ENCODE measurements at regions not wholly inside any gene's neighbourhood (a gene's known extent, or its start where the extent isn't known, plus 50 kb on each side); places are given as distances from the start of the nearest gene placed in this dataset.

DNA sequence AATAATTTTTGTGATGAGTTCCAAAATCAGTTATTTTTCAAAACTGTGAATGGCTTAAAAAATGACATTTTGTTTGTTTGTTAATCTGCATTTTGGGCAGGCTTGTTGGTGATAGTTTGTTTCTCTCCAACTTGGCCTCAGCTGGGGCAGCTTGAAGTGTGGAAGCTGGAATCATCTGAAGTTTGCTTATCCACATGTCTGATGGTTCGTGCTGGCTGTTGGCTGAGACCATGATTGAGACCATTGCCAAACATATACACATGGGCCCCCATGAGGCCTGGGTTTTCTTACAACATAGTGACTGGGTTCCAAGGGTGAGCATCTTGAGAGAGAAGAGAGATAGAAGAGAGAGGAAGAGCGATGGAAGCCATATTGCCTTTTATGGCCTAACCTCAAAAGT lies 201.2 kb downstream of the NDFIP2 start:
- ChIA-PET POLR2A (no interaction called here), CTCF (no interaction called here)
- ATAC-seq (no peak), DNase-seq (no peak)
- H3K4me1 Mint-ChIP-seq (ENCODE audit: low read depth) = no peaks in the 10 kb centered on the region
- H3K27ac Mint-ChIP-seq = no peak overlapping the region
- no peak overlapping the region for H3K4me3 Mint-ChIP-seq
- H3K36me3 Mint-ChIP-seq (ENCODE audit: low read depth) = no peaks in the 10 kb centered on the region
- H3K9me3 Mint-ChIP-seq (ENCODE audit: insufficient read depth) = no peaks in the 10 kb centered on the region
- peaks cover 3% of the 10 kb centered on the region for H3K27me3 Mint-ChIP-seq (ENCODE audit: low read depth)

GRCh38 chr13:79681069-79681468 lies 200.1 kb downstream of the NDFIP2 start:
- Mint-ChIP-seq H3K4me1 (ENCODE audit: low read depth) (no peaks in the 10 kb centered on the region), H3K27me3 (ENCODE audit: low read depth) (peaks cover 3% of the 10 kb centered on the region), H3K4me3 (no peak overlapping the region), H3K27ac (no peak overlapping the region), H3K36me3 (ENCODE audit: low read depth) (no peaks in the 10 kb centered on the region), H3K9me3 (ENCODE audit: insufficient read depth) (no peaks in the 10 kb centered on the region)
- DNase-seq (no peak), ATAC-seq (no peak)
- ChIA-PET CTCF (interaction anchor here (3.2 kb wide), 1 partner anchor 13 kb away, joined by 34 read pairs; no protein-coding TSS in a partner anchor), POLR2A (no interaction called here)

DNA sequence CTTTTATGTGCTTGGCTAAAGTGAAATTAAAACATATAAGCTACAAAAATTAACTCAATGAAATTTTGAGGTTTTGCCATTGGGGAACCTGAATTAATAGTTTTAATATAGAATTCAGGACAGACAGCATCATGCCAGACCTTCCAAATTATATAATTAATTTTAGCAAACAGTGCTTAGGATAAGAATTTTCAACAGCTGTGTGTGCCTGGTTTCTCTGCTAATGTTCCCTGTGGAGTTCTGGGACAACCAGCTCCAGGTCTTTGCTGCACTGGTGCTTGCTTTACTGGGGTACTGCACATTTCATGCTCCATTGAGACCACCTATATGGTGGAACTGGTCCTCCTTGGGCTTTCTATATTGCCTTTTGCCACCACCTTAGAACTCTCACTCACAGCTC lies 199.5 kb downstream of the NDFIP2 start:
- POLR2A ChIA-PET = no interaction called here
- ATAC-seq = no peak
- Mint-ChIP-seq H3K27ac (no peak overlapping the region), H3K27me3 (ENCODE audit: low read depth) (peaks cover 3% of the 10 kb centered on the region), H3K9me3 (ENCODE audit: insufficient read depth) (no peaks in the 10 kb centered on the region), H3K4me3 (no peak overlapping the region), H3K36me3 (ENCODE audit: low read depth) (no peaks in the 10 kb centered on the region), H3K4me1 (ENCODE audit: low read depth) (no peaks in the 10 kb centered on the region)
- DNase-seq = no peak
- CTCF ChIA-PET = interaction anchor here (0.6 to 3.2 kb wide), 4 partner anchors 12 to 682 kb away, joined by 3 to 34 read pairs (median 10); no protein-coding TSS in a partner anchor

DNA sequence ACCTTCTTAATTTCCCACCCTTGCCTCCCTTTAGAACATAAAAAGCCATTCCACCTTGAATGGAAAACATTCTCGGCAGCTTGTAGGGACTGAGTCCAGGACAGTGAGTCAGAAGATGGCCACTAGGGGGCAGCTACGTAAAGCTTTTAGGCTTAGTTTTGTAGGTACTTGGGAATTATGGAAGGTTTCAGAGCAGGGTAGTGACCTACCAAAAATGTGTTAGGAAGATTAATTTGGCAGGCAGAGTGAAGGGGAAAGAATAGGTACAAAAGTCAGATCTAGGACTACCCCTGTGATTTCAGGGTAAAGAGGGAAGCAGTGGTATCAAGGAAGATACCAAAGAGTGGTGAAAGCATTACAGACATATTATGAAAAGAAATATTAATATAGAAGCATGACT lies 198.4 kb downstream of the NDFIP2 start:
- Mint-ChIP-seq H3K4me3 (no peak overlapping the region), H3K9me3 (ENCODE audit: insufficient read depth) (no peaks in the 10 kb centered on the region), H3K36me3 (ENCODE audit: low read depth) (no peaks in the 10 kb centered on the region), H3K27me3 (ENCODE audit: low read depth) (peaks cover 3% of the 10 kb centered on the region), H3K4me1 (ENCODE audit: low read depth) (no peaks in the 10 kb centered on the region), H3K27ac (no peak overlapping the region)
- ChIA-PET CTCF (interaction anchor here (0.6 to 3.2 kb wide), 15 partner anchors 11 to 937 kb away, joined by 3 to 34 read pairs (median 4); no protein-coding TSS in a partner anchor), POLR2A (no interaction called here)
- ATAC-seq (peak; percentile 53), DNase-seq (peak; percentile 63)

- H3K27ac Mint-ChIP-seq = no peak overlapping the region
- DNase-seq (no peak), ATAC-seq (no peak)
- ChIA-PET POLR2A (no interaction called here), CTCF (interaction anchor here (1.0 to 3.2 kb wide), 4 partner anchors 10 to 25 kb away, joined by 3 to 34 read pairs (median 4); no protein-coding TSS in a partner anchor)
- no peak overlapping the region for H3K4me3 Mint-ChIP-seq
- H3K9me3 Mint-ChIP-seq (ENCODE audit: insufficient read depth) = no peaks in the 10 kb centered on the region
- no peaks in the 10 kb centered on the region for H3K36me3 Mint-ChIP-seq (ENCODE audit: low read depth)
- no peaks in the 10 kb centered on the region for H3K4me1 Mint-ChIP-seq (ENCODE audit: low read depth)
- peaks cover 3% of the 10 kb centered on the region for H3K27me3 Mint-ChIP-seq (ENCODE audit: low read depth)
These were observed 197.1 kb downstream of the NDFIP2 start for GRCh38 chr13:79678100-79678499.

DNA sequence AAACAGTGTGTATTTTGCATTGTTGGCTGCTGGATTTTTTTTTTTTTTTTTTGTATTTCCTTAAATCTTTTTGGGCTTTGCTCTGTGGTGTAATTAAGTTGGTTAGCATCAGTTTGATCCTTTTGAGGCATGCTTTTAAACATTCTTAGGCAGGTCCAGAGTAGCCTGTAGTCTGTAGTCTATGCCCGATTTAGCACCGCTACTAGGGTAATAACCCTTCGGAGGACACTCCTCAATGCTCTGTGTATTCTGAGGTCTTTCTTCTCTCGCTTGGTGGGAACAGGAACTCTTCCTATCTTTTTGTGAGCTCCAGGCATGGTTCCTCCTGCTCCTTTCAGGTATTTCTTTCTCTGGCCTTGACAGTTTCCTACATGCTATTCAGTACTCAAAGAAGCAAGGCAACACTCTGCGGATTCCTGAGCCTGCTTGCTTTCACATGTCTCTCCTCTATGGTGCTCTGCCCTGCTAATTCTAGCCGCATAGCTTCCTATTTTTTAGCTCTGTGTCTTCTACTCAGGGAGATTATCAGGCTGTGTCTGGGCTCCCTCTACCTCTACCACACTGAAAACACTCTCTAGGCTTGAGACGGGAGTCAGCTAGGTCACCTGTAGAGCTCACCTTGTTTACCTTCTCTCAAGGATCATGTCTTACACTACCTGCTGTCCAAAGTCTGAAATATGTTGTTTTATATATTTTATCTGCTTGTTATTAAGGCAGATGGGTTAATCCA lies 195.1 kb downstream of the NDFIP2 start:
- no peak overlapping the region for H3K4me3 Mint-ChIP-seq
- ChIA-PET CTCF (no interaction called here), POLR2A (no interaction called here)
- H3K36me3 Mint-ChIP-seq (ENCODE audit: low read depth) = no peaks in the 10 kb centered on the region
- no peak for DNase-seq
- H3K4me1 Mint-ChIP-seq (ENCODE audit: low read depth) = no peaks in the 10 kb centered on the region
- peaks cover 3% of the 10 kb centered on the region for H3K27me3 Mint-ChIP-seq (ENCODE audit: low read depth)
- ATAC-seq = no peak
- H3K9me3 Mint-ChIP-seq (ENCODE audit: insufficient read depth) = no peaks in the 10 kb centered on the region
- H3K27ac Mint-ChIP-seq = no peak overlapping the region

DNA sequence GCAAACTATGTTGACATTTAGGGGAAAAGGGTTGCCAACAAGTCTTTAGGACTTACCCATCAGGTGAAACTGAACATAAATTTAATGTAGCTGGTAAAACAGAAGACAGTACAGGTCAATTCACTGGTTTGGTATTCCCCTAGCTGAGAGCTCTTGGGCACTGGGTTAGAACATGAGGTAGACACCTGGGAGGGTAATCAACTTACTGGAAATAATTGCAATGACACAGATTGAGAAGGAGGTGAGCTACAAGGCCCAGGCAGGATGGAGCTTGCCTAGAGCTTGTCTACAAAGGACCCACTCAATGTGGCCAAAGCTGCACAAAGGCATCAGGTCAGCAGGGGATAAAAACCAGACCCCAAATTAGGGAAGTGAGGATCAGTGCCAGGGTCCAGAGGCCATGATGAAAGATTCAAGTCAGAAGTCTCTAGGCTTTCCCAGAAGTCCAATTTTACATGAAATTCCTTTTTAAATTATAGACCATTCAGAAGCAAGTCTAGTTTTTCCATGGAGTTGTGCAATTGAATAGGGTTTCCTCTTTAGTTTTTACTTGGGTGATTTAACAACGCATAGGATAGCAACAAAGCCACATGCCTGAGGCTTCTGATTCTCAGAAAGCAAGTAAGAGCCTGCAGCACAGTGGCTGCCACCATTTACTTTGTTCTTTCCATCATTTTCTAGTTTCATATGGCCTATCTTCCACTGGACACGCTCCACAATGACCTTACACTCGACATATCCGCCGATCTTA lies 194.0 kb downstream of the NDFIP2 start:
- no peaks in the 10 kb centered on the region for H3K4me1 Mint-ChIP-seq (ENCODE audit: low read depth)
- ChIA-PET POLR2A (interaction anchor here (0.6 kb wide), 1 partner anchor 1975 kb away, joined by 3 read pairs; no protein-coding TSS in a partner anchor), CTCF (interaction anchor here (0.9 kb wide), 1 partner anchor 10 kb away, joined by 3 read pairs; no protein-coding TSS in a partner anchor)
- H3K4me3 Mint-ChIP-seq = no peak overlapping the region
- no peak overlapping the region for H3K27ac Mint-ChIP-seq
- H3K27me3 Mint-ChIP-seq (ENCODE audit: low read depth) = peaks cover 3% of the 10 kb centered on the region
- no peaks in the 10 kb centered on the region for H3K9me3 Mint-ChIP-seq (ENCODE audit: insufficient read depth)
- ATAC-seq = no peak
- no peak for DNase-seq
- no peaks in the 10 kb centered on the region for H3K36me3 Mint-ChIP-seq (ENCODE audit: low read depth)

- H3K4me3 Mint-ChIP-seq = no peak overlapping the region
- ChIA-PET POLR2A (no interaction called here), CTCF (interaction anchor here (0.9 kb wide), 1 partner anchor 11 kb away, joined by 3 read pairs; no protein-coding TSS in a partner anchor)
- H3K27ac Mint-ChIP-seq = no peak overlapping the region
- H3K27me3 Mint-ChIP-seq (ENCODE audit: low read depth) = no peaks in the 10 kb centered on the region
- H3K9me3 Mint-ChIP-seq (ENCODE audit: insufficient read depth) = no peaks in the 10 kb centered on the region
- DNase-seq (no peak), ATAC-seq (no peak)
- no peaks in the 10 kb centered on the region for H3K36me3 Mint-ChIP-seq (ENCODE audit: low read depth)
- no peaks in the 10 kb centered on the region for H3K4me1 Mint-ChIP-seq (ENCODE audit: low read depth)
These were observed 193.0 kb downstream of the NDFIP2 start for GRCh38 chr13:79673993-79674377.

DNA sequence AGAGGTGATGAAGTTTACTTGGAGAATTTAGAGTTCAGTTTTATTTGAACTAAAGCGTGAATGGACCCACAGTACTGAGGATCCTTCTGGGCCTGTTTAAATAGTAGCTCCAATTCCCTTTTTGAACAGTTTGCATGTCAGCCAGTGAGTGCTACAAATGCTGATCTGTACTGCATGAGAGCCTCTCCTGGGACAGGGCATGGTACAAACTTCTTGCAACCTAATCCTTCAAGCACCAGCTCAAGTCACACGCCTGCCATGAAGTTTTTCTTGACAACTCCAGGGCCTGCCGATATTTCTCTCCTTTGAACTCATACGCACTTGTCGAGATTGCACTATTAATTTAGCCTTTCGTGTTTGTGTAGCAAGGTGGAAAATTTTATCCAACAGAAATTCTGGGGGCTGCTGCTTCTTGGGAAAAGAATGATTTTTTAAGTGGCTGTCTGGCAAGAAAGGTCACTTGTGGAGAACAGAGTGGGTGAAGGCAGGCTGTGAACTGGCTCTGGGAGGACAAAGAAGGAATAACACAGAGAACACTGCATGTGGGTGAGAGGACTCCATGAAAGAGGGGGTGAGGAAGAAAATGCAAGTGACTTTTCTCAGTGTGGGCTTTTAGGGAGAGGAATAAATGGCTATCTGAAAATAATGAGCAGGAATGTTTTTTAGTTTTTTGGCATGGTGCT lies 192.5 kb downstream of the NDFIP2 start:
- no peaks in the 10 kb centered on the region for H3K27me3 Mint-ChIP-seq (ENCODE audit: low read depth)

GRCh38 chr13:79671420-79671819 lies 190.5 kb downstream of the NDFIP2 start:
- Mint-ChIP-seq H3K4me3 (no peak overlapping the region), H3K9me3 (ENCODE audit: insufficient read depth) (no peaks in the 10 kb centered on the region), H3K36me3 (ENCODE audit: low read depth) (no peaks in the 10 kb centered on the region), H3K4me1 (ENCODE audit: low read depth) (no peaks in the 10 kb centered on the region), H3K27me3 (ENCODE audit: low read depth) (no peaks in the 10 kb centered on the region), H3K27ac (no peak overlapping the region)
- ChIA-PET POLR2A (no interaction called here), CTCF (no interaction called here)
- DNase-seq = no peak
- ATAC-seq = no peak

More for the DNA sequence above, 192.5 kb downstream of the NDFIP2 start:
- no peaks in the 10 kb centered on the region for H3K4me1 Mint-ChIP-seq (ENCODE audit: low read depth)
- ATAC-seq (no peak), DNase-seq (no peak)
- ChIA-PET POLR2A (no interaction called here), CTCF (no interaction called here)
- H3K27ac Mint-ChIP-seq = no peak overlapping the region
- H3K36me3 Mint-ChIP-seq (ENCODE audit: low read depth) = no peaks in the 10 kb centered on the region
- H3K4me3 Mint-ChIP-seq = no peak overlapping the region
- H3K9me3 Mint-ChIP-seq (ENCODE audit: insufficient read depth) = no peaks in the 10 kb centered on the region

GRCh38 chr13:79668201-79668752 lies 187.3 kb downstream of the NDFIP2 start:
- H3K27me3 Mint-ChIP-seq (ENCODE audit: low read depth) = no peaks in the 10 kb centered on the region

More at GRCh38 chr13:79668201-79668752, 187.3 kb downstream of the NDFIP2 start:
- Mint-ChIP-seq H3K27ac (no peak overlapping the region), H3K9me3 (ENCODE audit: insufficient read depth) (no peaks in the 10 kb centered on the region), H3K4me1 (ENCODE audit: low read depth) (no peaks in the 10 kb centered on the region), H3K36me3 (ENCODE audit: low read depth) (no peaks in the 10 kb centered on the region), H3K4me3 (no peak overlapping the region)
- ChIA-PET POLR2A (no interaction called here), CTCF (interaction anchor here (5.9 kb wide), 1 partner anchor 11 kb away, joined by 34 read pairs; no protein-coding TSS in a partner anchor)
- no peak for DNase-seq
- no peak for ATAC-seq

Data from activated CD8-positive, alpha-beta T cell treated with anti-CD3 and anti-CD28 coated beads, Interleukin-2, amount 10 ng/mL, durations not matched to agents 7 days and 5 days (primary cell).